Retinal pigment epithelial cell (primary cell): ENCODE measurements at regions not wholly inside any gene's neighbourhood (a gene's known extent, or its start where the extent isn't known, plus 50 kb on each side); places are given as distances from the start of the nearest gene placed in this dataset.

Source experiments
- DNase-seq: peaks from one replicate; pipeline ENCODE4 v3.0.0-alpha.2; 2010; ENCODE audit warnings: low read depth
- H3K4me3 ChIP-seq: 2 replicates; pipeline ENCODE4 v1.5.1; 2011; ENCODE audit warnings: mild to moderate bottlenecking, low read length, control low read depth, moderate library complexity
- TF ChIP-seq, protein P1 (sequence below): conservative IDR thresholded peaks from 2 replicates; pipeline ENCODE4 v1.5.1; 2011; ENCODE audit warnings: low read depth, low read length, control low read depth, inconsistent platforms

- TF ChIP-seq, protein P1, sequence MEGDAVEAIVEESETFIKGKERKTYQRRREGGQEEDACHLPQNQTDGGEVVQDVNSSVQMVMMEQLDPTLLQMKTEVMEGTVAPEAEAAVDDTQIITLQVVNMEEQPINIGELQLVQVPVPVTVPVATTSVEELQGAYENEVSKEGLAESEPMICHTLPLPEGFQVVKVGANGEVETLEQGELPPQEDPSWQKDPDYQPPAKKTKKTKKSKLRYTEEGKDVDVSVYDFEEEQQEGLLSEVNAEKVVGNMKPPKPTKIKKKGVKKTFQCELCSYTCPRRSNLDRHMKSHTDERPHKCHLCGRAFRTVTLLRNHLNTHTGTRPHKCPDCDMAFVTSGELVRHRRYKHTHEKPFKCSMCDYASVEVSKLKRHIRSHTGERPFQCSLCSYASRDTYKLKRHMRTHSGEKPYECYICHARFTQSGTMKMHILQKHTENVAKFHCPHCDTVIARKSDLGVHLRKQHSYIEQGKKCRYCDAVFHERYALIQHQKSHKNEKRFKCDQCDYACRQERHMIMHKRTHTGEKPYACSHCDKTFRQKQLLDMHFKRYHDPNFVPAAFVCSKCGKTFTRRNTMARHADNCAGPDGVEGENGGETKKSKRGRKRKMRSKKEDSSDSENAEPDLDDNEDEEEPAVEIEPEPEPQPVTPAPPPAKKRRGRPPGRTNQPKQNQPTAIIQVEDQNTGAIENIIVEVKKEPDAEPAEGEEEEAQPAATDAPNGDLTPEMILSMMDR = no peak
- H3K4me3 ChIP-seq = no peak overlapping the region
- DNase-seq = no peak
These were observed 216.3 kb downstream of the PTPRU start for GRCh38 chr1:29452463-29453230.

DNA sequence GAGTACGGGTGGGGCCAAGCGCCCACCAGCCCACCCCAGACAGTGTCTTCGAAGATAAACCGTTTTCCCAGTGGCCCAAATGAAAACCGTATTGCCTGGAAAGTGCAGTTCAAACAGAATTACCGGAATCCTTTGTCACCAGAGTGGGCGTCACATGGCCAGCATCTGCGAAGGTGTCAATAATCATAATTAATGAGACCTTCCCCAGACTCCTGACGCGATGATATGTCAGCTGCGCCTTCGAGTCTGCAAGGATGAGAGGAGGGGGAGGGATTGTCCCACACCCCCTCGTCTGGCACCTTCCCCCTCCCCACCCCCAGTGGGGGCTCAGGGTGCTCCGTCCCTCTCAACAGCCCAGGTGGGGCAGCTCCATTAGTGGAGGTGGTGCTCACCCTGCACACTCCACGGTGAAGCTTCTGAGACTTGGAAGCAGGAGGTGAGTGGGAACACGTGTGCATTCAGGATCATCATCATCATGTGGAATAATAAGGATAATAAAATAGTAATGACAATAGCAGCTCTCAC is 215.1 kb downstream of the PTPRU start:
- TF ChIP-seq, protein P1 = no peak
- no peak overlapping the region for H3K4me3 ChIP-seq
- no peak for DNase-seq

DNA sequence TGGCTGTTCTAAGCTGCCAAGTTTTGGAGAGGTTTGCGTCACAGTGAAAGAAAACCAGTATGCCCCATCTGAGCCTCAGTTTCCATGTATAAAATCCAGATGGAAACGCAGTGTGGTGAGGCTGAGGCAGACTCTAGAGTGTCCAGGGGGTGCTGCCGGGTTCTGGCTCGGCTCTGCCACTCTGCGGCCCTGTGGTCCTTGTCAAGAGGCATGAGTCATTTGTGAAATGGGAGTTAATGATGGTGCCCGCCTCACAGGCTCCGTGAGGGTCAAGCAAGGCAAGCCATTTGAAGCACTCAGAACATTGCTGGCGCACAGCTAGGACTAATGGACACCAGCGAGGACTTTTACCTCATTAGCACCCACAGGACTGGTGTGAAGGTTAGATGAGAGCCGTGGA is 214.3 kb downstream of the PTPRU start:
- TF ChIP-seq, protein P1 = no peak
- DNase-seq = no peak
- no peak overlapping the region for H3K4me3 ChIP-seq

DNA sequence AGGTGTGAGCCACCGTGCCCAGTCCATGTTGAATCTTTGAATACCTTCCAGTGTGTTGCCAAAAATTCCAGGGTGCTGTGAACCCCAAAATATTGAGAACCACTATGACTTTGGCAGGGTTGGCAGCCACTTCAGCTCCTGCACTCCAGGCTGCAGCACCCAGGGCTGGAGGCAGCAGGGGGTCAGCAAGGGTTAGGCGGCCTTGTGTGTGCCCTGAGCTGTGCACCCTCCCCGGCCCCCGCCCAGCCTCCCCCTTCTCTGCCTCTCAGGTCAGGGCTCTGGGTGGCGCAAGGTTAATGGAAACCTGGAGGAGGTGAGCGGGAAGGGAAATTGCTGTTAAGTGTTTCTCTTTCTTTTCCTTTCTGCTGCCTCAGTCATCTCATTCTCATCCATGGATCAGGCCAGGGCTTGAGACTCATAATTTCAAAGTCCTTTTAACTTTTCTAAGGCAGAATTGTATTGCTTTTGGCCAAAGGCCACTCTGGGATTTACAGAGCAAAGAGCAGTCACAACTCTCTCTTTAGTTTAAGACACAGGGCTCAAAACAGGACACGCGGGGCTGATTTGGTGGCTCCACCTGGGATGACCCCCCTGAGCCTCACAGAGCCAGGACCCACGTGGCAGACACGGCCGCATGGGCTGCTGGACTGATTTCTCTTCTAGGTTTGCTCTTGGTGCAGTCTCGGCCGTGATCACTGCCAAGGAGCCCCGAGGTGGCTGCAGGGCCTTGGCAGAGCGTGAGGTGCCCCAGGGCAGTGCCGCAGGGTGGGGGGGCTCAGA is 212.3 kb downstream of the PTPRU start:
- DNase-seq = no peak
- no peak overlapping the region for H3K4me3 ChIP-seq
- TF ChIP-seq, protein P1 = no peak

GRCh38 chr1:29447368-29447767 is 211.0 kb downstream of the PTPRU start:
- TF ChIP-seq, protein P1 = no peak
- no peak overlapping the region for H3K4me3 ChIP-seq
- DNase-seq = no peak

GRCh38 chr1:29444782-29445729 is 208.7 kb downstream of the PTPRU start:
- TF ChIP-seq, protein P1 = no peak

More at GRCh38 chr1:29444782-29445729, 208.7 kb downstream of the PTPRU start:
- no peak overlapping the region for H3K4me3 ChIP-seq
- no peak for DNase-seq
